ENCODE measurements at regions not wholly inside any gene's neighbourhood (a gene's known extent, or its start where the extent isn't known, plus 50 kb on each side); places are given as distances from the start of the nearest gene placed in this dataset.

DNA sequence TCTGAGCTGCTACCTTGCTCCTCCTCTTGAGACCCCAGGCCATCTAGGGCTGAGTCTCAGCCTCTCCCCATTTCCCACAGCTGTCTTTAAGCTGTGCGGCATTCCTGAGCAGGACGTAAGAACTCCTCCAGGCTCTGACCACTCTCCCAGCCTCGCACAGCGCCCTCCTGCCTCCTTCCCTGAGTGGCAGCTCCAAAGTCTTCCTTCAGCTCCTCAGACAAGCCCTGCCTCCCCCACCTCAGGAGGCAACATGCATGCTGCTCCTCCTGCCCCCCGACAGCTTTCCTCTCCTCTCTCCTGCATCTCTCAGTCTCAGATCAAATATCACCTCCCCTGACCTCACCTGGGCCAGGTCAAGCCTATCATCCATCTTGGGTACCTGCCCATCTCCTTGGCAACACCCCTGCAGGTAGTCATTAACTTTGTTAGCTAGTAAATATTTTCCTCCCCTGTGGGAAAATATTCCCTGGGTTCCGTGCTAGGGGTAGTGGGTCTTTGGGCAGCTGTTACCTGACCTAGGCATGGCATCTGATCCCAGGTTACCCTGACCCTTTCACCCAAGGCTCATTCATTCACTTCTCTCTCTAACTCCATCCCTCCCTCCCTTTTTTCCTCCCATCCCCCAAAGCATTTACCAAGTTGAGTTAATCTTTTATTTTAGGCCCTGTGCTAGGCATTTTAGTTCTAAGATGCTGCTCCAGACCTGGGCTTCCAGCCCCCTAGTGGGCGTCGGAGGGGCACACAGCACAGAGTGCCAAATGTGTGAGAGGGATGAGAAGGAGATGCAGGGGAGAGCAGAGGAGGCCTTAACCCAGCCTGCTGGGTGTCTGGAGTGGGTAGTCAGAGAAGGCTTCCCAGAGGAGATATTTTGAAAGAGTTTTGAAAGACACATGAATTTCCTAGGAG lies 419.9 kb downstream of the PTPRU start:
- TF ChIP-seq POLR2A (IDR thresholded peaks at IDR 0.05; ENCODE audit: low read length) (no peak), GATA1 (IDR thresholded peaks at IDR 0.05; ENCODE audit: low read depth, low read length) (no peak)

Data from erythroblast (primary cell).